CD4-positive, alpha-beta T cell treated with Interleukin-15 for 4 hours (primary cell): ENCODE measurements at regions not wholly inside any gene's neighbourhood (a gene's known extent, or its start where the extent isn't known, plus 50 kb on each side); places are given as distances from the start of the nearest gene placed in this dataset.

Source experiments
- DNase-seq: peaks from one replicate; pipeline ENCODE4 v3.0.0-alpha.2; 2020; ENCODE audit warnings: low spot score

DNA sequence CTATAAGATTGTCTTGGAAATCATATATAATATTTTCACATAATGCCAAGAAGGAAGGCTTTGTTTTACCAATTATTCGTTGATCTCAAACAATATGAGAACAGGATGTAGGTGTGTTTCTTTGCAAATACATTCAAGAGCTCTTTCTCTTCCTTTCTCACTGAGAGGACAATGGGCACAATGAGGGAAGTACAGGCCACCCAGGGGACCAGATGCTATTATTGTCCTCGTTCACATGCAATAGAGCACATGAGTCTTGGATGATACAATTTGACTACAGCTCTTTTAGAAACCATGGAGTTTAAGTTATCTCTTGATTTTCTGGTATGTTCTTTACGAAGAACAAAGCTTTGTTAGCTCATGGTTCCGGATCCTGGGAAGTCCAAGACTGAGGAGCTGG, 323.7 kb upstream of the KLF6 start:
- no peak for DNase-seq

DNA sequence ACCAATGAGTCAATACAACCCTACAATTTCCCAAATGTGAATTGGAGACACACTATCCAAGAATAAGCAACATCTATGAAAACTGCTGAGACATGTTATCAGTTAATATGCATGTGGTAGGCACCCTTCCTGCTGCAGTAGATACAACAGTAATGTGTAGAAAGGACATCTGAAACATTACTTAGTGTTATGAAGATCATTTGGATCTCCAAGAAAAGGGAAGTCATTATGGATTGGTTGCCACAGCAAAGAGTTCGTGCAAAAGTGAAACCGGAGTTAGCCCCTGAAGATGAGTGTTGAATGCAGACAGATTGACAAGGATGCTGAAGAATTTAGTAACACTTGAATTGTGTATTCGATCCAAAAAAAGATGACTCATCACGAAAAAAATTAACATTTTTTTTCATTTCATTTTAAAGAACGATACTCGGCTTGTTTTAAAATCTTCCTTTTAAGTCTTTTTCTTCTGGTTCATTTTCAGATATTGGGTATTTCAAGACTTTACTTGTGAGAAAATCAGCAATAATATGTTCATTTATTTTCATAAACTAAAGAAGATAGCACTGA, 322.4 kb upstream of the KLF6 start:
- DNase-seq: no peak

DNA sequence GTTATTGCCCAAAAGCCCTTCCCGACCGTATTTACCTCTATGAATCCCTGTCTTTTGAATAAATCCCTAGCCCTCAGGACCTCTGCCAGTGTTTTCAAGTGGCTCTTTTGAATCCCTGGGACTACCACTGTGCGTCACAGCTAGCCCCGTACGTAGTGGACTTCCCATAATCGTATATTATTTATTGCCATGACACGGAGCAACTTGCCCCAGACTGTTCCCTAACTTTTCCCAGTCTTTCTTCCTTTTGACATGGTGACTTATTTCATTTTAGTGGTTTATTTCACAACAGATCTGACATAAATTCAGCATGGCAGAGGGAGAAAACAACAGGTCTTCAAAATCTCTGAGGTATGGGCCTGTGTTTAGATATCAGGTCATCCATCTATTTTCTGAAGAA, 318.6 kb upstream of the KLF6 start:
- no peak for DNase-seq

DNA sequence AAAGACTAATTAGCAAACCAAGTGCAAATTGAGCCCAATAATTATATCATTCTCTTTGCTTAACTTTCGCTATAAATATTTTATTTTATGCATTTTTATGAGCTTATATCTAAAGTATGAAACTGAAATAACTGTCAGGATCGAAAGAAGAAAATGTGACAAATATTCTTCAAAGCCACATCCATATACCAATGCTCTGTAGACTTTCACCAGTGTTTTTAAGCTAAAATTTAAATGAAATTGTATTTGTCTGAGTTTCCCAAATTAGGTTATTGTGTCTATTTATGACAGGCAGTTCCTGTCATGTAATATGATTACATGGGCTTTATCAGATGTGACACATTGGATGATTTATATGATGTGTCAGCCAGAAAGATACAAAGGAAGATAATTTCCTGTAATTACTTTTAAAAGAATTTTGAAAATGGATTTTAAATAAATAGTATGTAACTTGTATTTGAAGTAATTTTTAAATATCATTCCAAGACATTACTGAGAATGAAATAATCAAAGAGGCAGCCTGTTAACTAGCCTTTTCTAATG, 317.9 kb upstream of the KLF6 start:
- no peak for DNase-seq

DNA sequence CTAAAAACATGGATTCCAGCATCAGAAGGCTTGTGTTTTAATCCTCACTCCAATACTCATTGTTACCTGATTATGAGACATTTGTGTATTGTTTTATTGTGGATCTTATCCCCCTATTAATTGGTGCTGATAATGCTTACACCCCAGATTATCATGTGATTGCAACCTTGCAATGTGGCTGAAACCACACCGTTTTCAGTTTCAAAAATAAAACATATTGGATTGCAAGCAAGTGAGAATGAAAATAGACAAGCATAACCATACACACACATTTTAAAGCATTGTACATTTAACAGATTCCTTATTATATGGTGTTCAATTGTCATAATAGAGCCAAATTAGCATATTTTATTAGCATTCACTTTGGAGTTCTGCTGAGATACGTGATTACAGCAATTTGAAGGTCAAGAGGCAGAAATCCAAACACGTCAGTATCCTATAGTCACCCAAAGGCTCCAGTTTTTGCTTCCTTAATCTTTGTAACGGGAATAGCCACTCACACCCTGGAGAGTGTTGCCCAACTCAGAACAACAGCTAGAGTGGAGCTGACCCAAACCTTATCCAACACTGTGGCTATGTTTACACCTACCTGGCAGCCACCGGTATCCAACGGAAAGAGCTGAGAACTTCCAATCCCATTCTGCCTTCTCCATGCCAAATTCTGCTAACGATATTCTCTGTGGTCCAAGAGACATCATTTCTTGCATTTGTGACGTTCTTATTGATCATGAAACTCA, 317.1 kb upstream of the KLF6 start:
- no peak for DNase-seq

DNA sequence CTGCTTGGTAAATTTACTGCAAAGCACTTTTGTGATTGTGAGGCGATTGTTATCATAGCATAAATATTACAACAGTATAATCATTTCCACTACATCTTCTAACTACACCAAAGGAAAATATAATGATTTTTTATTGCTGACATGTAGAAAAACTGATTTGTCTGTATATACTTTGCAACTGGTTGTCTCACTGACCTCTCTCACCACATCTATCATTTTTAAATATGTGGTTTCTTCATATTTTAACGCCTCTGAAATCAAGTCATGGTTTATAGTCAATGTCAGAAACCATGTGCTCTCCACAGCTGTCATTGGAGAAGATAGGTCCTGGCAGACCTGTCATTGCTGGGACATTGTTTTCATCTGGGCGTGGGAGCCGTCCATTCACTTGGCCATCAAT, 315.4 kb upstream of the KLF6 start:
- no peak for DNase-seq

DNA sequence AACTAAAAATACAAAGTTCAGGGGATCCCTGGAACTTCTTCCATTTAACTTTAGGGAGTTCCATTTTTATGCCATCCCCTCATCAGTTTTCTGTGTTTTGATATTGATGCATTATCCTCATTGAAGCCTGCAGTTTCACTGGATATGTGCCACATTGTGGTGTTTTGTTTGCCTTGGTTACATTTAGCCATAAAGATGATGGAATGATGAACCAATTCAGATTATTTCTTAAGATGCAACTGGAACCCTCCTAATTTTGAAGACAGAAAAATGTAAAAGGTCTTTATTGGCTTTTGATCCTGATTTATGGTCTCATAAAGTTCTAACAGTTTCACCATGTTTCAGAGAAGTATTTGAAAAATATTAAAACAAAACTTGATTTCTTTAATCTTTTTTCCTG, 314.2 kb upstream of the KLF6 start:
- DNase-seq: no peak

DNA sequence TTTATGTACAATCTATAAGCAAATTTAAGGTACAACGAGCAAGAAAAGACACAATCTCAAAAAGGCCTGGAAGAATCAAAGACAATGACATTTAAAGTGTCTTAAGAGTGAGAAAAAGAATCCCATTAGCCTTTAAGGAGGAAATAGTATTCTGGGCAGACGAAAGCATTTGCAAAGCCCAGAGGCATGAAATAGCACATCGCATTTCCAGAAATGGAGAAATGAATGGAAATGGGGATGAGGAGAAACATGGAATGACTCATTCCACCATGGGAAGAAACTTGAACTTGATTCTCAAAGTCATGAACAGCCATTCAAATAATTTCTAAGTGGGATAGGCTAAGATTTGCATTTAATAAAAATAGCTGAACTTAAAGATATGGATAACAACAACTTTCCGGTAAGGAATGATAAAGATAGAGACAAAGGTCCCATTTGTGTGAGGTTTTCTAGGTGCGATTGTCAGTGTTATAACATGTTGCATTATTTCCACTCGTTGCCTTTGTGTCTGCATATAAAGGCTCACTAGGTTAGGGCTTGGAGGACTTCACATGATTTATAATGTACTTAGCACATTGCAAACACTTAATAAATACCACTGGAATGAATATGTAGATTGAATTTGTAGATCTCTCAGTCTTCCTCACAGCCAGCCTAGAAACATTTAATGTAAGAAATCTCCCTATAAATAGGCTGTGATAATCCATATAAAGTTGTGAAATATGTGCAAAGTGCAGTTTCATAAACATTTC, 310.3 kb upstream of the KLF6 start:
- no peak for DNase-seq

DNA sequence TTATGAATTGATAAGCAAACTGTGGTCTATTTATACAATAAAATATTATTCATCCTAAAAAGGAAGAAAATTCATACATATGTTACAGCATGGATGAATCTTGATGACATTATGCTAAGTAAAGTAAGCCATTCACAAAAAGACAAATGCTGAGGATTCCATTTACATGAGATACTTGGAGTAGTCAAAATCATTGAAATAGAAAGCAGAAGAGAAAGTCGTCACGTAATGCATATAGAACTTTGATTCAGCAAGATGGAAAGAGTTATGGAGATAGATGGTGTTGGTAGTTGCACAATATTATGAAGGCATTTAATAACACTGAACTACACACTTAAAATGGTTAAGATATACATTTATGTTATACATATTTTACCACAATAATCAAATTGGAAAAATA, 309.7 kb upstream of the KLF6 start:
- DNase-seq: no peak

DNA sequence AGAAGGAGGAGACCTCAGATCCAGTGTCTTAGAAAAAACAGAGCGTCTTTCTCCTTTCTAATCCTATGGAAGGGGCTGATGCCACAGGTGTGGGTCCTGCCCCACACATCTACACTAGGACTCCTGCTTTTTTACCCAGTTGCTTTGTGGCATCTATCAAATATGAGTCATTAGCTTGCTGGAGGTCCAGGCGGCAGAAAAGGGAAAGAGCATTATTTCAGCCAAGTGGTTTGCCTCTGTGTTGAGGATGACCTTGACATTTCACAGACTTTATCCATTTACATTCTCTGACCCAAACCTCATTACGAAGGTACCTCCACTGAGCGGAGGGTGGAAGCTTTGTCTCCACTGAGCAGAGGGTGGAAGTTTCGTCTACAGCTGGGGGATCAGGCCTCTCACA, 308.4 kb upstream of the KLF6 start:
- no peak for DNase-seq

DNA sequence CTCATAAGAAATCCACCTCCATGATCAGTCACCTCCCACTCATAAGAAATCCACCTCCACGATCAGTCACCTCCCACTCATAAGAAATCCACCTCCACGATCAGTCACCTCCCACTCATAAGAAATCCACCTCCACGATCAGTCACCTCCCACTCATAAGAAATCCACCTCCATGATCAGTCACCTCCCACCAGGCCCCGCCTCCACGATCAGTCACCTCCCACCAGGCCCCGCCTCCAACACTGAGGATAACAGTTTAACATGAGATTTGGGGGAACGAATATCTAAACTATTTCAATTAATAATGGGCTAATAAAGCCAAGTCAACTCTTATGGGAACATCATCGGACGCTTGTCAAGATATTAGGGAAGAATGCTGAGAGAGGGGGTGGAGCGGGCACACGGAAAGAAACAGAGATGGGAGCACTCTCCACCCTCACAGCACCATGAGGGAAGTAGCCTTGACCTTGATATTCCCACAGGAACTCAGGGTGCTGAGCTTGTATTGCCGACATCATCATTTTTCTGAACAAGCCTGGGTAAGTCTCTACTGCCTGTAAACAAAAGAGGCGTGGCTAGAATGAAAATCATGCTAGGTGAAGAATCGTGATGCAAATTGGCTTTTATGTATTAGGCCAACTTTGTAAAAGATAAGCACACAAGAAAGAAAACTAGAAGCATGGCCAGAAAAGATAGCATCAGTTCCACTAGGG, 303.5 kb upstream of the KLF6 start:
- DNase-seq: no peak

DNA sequence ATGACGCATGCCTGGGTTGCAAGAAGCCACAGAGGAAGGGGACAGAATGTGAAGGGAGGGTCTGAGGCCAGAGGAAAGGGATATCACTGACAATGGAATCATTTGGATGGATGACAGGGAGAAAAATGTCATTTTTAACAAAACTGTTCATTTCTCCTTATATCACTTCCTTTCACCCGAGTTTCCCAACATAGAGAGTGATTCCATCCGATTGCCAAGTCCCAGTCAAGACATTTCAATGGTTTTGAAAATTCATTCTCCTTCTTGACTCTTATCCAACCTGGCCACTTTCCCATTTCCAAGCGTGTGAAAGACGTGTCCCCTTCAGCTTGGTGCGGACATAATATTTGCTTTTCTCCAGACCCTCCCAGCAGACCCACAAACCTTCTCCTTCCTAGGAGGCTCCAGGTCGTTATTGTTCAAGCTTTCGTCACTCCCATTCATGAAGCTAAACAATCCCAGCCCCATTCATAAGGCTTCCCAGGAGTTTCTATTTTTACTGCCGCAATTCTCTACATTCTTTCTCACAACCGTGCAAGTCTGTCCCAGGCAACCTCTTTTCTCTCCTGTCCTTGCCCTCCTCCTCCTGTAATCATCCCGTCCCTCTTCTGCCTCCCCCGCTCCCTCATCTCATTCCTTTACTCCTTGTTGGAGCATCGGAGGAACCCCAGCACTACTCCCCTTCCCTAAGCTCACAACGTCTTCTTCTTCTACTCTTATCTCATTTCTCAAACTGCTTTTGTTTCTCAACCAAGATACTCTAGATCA, 301.3 kb upstream of the KLF6 start:
- no peak for DNase-seq

DNA sequence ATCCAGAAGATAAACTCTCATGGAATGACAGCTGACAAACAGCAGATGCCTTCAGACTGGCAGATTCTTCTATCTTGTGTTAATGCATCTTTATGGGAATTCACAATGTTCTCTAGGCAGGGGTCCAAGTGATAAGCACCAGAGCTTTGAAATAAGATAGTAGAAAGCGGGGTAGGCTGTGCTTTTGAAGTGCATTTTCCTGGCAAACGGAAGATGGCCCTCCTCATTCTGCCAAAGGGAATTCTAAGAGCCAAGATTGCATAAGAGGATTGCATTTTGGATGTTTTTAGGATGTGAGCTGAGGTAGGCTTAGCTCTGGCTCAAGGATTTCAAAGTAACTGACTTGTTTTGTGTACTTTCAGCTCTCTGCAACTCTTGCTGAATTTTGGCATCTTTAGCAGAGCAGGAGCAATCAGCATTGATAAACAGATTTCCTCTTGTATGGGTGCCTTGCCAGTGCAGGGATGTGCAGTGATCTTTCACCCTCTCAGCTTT, 298.5 kb upstream of the KLF6 start:
- DNase-seq: no peak

DNA sequence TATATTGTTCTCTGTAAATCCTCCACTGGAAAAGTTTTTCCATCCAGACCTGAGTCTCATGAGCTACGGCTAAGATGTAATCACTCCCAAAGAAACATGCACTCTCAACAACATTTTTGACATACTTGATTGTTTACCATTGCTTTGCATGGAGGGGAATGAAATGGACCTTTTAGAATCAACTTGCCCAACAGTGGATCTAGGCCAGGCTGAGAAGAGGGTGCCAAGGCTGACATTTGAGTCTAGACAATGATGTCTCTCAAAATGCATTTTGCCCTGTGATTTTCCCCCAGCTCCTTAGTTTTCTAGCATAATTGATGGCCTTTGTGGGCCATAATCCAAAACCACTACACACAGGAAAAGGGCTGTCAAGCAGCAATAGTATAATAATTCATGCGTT, 297.9 kb upstream of the KLF6 start:
- DNase-seq: no peak

DNA sequence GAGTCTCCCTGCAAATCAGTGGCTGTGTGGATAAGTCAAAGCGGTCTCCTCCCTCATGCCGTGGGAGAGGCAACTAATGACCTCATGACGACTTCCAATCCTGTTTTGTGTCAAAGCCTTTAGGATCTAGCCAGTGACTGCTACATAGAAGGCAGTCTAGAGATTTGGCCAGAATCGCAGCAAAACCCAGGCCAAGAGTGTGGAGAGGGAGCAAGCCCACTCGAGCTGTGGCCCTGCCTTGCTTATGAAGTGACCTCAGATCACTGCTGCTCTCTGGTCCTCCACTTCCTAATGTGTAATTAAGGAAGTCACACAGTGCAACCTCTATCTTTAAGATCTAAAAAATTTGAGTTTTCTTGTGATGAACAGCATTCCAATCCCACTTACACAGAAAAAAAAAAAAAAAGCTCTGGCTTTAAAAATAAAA, 296.7 kb upstream of the KLF6 start:
- no peak for DNase-seq

DNA sequence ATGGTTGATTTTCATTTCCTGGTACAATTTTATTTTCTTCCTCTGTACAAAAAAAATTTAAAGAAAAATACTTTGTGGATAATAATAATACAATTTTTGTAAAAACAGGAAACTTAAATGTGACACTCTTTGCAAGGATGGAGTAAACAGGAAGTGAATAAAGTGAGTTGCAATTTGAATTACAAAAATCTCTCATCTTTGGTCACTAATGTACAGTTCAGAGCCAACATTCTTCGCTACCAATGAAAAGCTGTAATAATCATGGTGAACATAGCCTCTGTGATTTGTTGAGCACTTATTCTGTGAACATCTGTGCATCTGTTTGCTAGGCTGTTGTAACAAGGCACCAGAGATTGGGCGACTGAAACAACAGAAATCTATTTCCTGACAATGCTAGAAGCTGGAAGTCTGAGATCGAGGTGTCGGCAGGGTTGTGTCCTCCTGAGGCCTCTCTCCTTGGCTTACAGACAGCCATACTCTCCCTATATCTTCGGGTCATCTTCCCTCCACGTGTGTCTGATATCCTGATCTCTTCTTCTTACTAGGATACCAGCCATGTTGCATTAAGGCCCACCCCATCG, 295.3 kb upstream of the KLF6 start:
- DNase-seq: no peak

DNA sequence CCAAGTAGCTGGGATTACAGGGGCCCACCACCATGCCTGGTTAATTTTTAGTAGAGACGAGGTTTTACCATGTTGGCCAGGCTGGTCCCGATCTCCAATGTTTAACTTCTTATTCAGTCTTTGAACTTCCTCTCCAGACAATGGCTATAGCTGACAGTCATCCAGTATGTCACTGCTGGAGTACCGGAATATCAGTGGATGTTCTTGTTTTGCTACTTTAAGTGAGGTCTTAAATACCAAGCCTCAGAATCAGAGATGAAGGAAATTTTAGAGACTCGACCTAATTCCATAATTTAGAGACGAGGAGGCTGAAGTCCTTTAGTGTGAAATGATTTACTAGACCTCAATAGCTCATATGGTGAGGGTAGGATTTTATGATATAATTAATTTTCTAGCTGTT, 294.8 kb upstream of the KLF6 start:
- no peak for DNase-seq

DNA sequence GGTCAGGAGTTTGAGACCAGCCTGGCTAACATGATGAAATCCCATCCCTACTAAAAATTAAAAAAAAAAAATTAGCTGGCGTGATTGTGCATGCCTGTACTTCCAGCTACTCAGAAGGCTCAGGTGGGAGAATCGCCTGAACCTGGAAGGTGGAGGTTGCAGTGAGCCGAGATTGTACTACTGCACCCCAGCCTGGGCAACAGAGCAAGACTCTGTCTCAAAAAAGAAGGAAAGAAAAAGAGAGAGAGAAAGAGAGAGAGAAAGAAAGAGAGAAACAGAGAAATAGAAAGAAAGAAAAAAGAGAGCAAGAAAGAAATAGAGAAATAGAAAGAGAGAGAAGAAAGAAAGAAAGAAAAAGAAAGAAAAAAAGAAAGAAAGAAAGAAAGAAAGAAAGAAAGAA, 292.8 kb upstream of the KLF6 start:
- no peak for DNase-seq

DNA sequence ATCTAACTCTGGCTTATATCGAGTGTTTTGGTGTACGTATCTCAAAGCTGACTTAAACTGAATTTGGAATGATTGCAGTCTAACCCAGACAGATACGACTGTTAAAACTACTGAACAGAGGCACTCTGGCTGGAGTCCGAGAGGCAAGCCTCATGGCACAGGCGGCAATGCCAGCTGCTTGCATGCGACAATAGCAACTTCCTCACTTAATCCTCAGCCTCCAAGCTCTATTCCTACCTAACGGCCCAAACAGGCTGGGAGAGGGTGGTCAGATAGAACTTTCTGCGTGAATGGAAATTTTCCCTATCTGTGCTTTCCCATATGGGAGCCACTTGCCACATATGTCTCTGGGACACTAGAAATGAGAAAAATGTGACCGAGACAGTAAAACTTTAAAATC, 292.0 kb upstream of the KLF6 start:
- no peak for DNase-seq

DNA sequence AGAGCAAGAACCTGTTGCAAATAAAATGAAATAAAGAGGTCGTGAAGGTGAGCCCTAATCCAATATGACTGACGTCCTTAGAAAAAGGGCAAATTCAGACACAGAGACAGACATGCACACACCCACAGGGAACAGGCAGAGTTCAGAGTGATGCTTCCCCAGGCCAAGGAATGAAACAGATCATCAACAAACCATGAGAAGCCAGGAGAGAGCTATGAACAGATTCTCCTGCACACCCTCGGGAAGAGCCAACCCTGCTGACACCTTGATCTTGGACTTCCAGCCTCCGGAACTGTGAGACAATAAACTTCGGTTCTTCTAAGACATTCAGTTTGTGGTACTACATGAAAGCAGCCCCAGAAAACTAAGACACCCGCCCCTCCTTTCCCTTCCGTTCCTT, 290.4 kb upstream of the KLF6 start:
- DNase-seq: no peak
